Spleen (tissue), 7 donors: ENCODE measurements at regions not wholly inside any gene's neighbourhood (a gene's known extent, or its start where the extent isn't known, plus 50 kb on each side); places are given as distances from the start of the nearest gene placed in this dataset.

Source experiments
- POLR2A ChIP-seq, 3 donors: fragments of 450-650 bp; IDR thresholded peaks; one replicate each; pipeline ENCODE4 v1.5.1; 2017; ENCODE audit warnings: antibody characterized with exemption in 3 of 3, mild to moderate bottlenecking in 1 of 3
- POLR2AphosphoS5 ChIP-seq, 3 donors: sonication (generic); formaldehyde crosslinking; IDR thresholded peaks; one replicate each; pipeline ENCODE4 v1.5.1; 2017; ENCODE audit warnings: antibody characterized with exemption in 3 of 3
- TF ChIP-seq, protein P1 (sequence below), 11 experiments: fragments of 200-600 bp in 7 of 11; fragments of 450-650 bp in 4 of 11; sonication (generic) in 4 of 11; IDR thresholded peaks in 8 of 11; conservative IDR thresholded peaks in 3 of 11; 1 replicate in 7 of 11; 2 replicates in 4 of 11; pipeline versions ENCODE4 v1.4.0 to v1.8.0; 2016 to 2021; ENCODE audit warnings: antibody characterized with exemption in 11 of 11, inconsistent platforms in 4 of 11, mild to moderate bottlenecking in 1 of 11
- donor health status: DM: no; HTN: no; CAD: no; lungs with moderate emphysema.
- donor health status: DM: no; HTN: no; CAD: no.
- donor health status: DM: no; HTN: no; CAD: no.

DNA sequence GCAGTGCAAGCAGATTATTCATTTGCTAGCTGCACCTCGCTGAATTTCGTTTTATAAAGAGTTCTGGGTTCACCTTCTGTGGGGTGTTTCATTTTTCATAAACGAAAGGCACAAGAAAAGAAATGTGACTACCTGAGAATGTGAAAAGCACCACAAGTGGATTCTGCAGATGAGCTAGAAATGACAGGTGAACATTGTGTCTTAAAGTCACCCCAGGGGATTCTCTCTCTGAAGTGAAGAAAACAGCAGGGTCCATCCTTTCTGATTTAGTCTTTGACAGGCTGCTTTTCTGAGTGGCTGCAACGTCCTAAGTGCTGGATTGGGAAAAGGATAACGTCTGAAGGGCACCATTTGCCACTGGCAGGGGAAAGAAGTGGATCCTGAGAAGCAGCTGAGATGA is 469.3 kb downstream of the SPATA31D1 start:
- TF ChIP-seq POLR2AphosphoS5 (IDR thresholded peaks at IDR 0.05), result no peak
- TF ChIP-seq, protein P1, sequence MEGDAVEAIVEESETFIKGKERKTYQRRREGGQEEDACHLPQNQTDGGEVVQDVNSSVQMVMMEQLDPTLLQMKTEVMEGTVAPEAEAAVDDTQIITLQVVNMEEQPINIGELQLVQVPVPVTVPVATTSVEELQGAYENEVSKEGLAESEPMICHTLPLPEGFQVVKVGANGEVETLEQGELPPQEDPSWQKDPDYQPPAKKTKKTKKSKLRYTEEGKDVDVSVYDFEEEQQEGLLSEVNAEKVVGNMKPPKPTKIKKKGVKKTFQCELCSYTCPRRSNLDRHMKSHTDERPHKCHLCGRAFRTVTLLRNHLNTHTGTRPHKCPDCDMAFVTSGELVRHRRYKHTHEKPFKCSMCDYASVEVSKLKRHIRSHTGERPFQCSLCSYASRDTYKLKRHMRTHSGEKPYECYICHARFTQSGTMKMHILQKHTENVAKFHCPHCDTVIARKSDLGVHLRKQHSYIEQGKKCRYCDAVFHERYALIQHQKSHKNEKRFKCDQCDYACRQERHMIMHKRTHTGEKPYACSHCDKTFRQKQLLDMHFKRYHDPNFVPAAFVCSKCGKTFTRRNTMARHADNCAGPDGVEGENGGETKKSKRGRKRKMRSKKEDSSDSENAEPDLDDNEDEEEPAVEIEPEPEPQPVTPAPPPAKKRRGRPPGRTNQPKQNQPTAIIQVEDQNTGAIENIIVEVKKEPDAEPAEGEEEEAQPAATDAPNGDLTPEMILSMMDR (IDR thresholded peaks at IDR 0.05 in 8 of 11, conservative IDR thresholded peaks at IDR 0.05 in 3 of 11), result no peak
- TF ChIP-seq POLR2A (IDR thresholded peaks at IDR 0.05), result no peak
